Esophagus squamous epithelium (tissue), 4 donors: ENCODE measurements at regions not wholly inside any gene's neighbourhood (a gene's known extent, or its start where the extent isn't known, plus 50 kb on each side); places are given as distances from the start of the nearest gene placed in this dataset.

ENCODE experiments used
- CTCF ChIP-seq, 6 experiments: fragments of 450-650 bp in 4 of 6; fragments of 200-600 bp in 2 of 6; sonication (generic) in 2 of 6; IDR thresholded peaks; one replicate each; pipeline ENCODE4 v1.5.1; 2016 to 2019; ENCODE audit warnings: antibody characterized with exemption in 6 of 6, mild to moderate bottlenecking in 4 of 6, moderate library complexity in 4 of 6
- POLR2A ChIP-seq, 4 donors: fragments of 450-650 bp; IDR thresholded peaks; one replicate each; pipeline ENCODE4 v1.6.1; 2017; ENCODE audit warnings: antibody characterized with exemption in 4 of 4, mild to moderate bottlenecking in 4 of 4, moderate library complexity in 3 of 4

DNA sequence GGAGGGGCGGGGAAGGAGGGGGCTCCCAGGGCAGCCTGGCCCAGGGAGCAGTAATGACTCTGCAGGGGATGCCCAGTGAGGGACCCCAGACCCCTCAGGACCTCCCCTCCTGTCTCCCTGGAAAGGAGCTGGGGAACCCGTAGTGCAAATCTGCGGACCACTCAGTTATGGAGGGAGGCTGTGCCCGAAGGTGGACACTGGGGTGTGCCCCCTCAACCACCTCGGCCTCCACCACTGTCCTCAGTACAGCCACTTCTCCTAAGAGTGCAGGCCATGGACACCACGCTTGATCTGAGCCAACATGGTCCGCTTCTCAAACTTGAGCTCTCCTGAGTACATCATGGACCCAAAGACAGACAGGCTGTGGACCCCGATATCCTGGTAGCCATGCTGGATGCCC, 378.2 kb upstream of the MAOA start:
- no peak for TF ChIP-seq CTCF (IDR thresholded peaks at IDR 0.05)
- TF ChIP-seq POLR2A (IDR thresholded peaks at IDR 0.05) = no peak
